Retinal pigment epithelial cell (primary cell): ENCODE measurements at regions not wholly inside any gene's neighbourhood (a gene's known extent, or its start where the extent isn't known, plus 50 kb on each side); places are given as distances from the start of the nearest gene placed in this dataset.

Experiments used
- DNase-seq: peaks from one replicate; pipeline ENCODE4 v3.0.0-alpha.2; 2010; ENCODE audit warnings: low read depth
- H3K4me3 ChIP-seq: 2 replicates; pipeline ENCODE4 v1.5.1; 2011; ENCODE audit warnings: mild to moderate bottlenecking, low read length, control low read depth, moderate library complexity
- CTCF ChIP-seq: conservative IDR thresholded peaks from 2 replicates; pipeline ENCODE4 v1.5.1; 2011; ENCODE audit warnings: low read depth, low read length, control low read depth, inconsistent platforms

DNA sequence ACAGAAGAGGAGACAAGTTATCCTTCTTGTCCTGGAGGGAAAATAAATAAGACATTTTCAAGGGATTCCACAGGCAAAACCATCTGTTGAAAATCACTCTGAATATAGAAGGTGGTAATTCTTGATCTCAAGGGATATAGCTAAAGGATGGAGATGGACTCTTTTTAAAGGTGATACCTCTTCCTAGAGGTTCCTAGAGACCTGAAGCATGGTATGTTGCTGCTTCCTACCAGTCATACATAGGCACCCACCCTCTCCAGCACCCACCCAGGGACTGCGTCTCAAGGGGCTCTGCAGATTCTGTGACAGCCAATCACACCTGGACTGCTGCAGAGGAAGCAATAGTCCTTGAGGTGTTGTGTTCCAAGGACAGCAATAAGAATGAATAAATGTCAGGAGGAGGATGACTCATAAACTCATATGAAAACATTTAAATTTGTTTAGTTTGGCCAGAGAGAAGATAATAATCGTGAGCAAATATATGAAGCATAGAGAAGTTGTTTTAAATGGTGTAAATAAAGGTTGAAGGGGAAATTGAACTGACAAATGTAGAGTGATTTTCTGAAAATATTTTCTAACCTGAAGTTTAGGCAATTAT, 741.6 kb upstream of the CBLB start:
- DNase-seq = no peak
- no peak overlapping the region for H3K4me3 ChIP-seq
- TF ChIP-seq CTCF = no peak

DNA sequence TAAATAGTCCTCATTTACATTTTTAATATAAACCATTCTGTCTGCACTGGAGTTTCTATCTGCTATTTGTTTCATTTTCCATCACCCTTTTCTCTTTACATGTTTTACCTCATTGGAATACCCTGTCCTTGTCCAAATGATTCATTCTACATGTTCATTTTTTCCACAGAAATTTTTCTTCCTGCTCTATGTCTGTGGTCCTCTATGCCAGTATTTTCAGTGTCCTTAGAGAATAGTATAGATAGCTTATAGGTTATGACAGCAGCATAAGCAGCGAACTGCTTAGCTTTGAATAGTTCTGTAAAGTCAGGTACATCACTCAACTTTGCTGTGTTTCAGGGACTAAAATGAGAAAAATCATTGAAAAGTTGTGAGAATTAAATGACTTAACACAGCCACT, 742.3 kb upstream of the CBLB start:
- no peak for DNase-seq
- no peak overlapping the region for H3K4me3 ChIP-seq
- no peak for TF ChIP-seq CTCF

DNA sequence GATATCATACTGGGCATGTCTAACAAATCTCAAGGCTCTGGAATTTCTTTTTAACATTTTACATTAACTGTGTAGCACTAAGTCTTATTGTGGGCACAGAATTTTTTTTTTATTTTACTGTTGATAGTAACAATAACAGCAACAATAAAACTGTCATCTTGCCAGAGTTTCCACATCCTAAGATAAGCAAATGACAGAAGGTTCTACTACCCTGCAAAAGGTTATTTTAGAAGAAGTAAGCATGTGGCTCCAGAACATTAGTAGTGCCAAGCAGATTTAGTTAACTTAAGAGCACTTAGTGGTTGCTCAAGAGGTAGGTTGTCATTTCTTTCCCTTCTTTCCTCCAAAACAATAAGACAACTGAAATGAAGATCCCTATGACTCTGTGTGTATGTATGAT, 743.0 kb upstream of the CBLB start:
- TF ChIP-seq CTCF = no peak
- H3K4me3 ChIP-seq = no peak overlapping the region
- DNase-seq = no peak

DNA sequence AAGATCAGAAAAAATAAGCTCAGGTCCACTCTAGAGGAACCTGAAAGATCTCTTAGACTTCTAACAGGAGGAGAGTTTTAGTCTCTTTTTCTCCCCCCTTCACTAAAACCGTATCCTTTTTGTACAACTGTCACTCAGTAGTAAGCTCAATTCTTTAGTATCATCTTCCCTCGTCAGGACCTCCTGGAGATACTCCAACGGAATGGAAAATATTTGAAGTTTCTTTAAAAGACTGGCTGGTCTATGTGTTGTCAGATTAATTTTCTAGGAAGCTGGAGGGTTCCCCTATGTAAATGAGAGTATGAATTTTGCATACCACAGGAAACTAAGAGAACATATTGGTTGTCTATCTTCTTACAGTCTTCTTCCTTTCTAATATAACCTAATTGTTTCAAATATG, 747.7 kb upstream of the CBLB start:
- TF ChIP-seq CTCF = no peak
- no peak for DNase-seq
- H3K4me3 ChIP-seq = no peak overlapping the region

DNA sequence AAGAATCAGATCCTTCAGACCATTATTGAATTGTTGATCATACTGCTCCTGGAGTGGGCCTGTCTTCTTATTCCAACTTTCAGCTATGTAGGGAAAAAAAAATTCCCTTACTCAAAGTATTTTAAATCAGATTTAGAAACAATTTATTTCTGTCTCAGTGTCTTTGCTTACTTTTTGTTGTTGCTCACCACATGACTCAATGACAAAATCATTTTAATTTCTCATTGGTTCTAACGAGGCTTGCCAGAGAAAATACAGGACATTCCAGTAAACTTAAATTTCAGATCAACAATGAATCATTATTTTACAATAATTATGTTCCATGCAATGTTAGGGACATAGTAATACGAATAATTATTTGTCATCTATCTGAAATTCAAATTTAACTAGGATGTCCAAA, 748.5 kb upstream of the CBLB start:
- no peak for TF ChIP-seq CTCF
- DNase-seq = no peak
- no peak overlapping the region for H3K4me3 ChIP-seq

- TF ChIP-seq CTCF = no peak
- no peak for DNase-seq
- H3K4me3 ChIP-seq = no peak overlapping the region
These were observed 751.8 kb upstream of the CBLB start for GRCh38 chr3:106620646-106621045.

DNA sequence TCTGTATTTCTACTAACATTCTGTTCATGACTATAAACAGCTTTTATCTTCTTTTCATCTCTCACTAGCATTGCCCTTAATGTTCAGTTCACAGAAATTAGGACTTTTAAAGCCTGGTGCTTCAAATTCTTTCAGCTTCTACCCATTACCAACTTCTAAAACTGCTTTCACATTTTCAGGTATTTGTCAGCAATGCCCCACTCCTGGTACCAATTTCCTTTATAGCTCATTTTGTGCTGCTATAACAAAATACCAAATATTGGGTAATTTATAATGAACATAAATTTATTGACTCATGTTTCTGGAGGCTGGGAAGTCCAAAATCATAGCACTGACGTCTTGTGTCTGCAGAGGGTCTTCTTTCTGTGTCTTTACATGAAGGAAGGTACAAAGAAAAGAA, 753.1 kb upstream of the CCDC54 start:
- H3K4me3 ChIP-seq = no peak overlapping the region
- TF ChIP-seq CTCF = no peak
- no peak for DNase-seq
